ENCODE measurements at regions not wholly inside any gene's neighbourhood (a gene's known extent, or its start where the extent isn't known, plus 50 kb on each side); places are given as distances from the start of the nearest gene placed in this dataset.
"Not testable (repeated sequence)": the region's sequence is repeated elsewhere in the genome, so short reads cannot be mapped to it uniquely, and the experiment has no call there.

- no peak for DNase-seq
Observed at GRCh38 chr12:89151536-89151935, 200.8 kb downstream of the DUSP6 start.

DNA sequence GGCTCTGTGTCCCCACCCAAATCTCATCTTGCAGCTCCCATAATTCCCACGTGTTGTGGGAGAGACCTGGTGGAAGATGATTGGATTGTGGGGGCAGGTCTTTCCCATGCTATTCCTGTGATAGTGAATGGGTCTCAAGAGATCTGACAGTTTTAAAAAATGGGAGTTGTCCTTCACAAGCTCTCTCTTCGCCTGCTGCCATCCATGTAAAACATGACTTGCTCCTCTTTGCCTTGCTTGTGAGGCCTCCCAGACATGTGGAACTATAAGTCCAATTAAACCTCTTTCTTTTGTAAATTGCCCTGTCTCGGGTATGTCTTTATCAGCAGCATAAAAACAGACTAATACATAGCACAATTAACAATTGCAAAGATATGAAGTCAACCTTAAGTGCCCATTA is 201.5 kb downstream of the DUSP6 start:
- DNase-seq = not testable (repeated sequence)

DNA sequence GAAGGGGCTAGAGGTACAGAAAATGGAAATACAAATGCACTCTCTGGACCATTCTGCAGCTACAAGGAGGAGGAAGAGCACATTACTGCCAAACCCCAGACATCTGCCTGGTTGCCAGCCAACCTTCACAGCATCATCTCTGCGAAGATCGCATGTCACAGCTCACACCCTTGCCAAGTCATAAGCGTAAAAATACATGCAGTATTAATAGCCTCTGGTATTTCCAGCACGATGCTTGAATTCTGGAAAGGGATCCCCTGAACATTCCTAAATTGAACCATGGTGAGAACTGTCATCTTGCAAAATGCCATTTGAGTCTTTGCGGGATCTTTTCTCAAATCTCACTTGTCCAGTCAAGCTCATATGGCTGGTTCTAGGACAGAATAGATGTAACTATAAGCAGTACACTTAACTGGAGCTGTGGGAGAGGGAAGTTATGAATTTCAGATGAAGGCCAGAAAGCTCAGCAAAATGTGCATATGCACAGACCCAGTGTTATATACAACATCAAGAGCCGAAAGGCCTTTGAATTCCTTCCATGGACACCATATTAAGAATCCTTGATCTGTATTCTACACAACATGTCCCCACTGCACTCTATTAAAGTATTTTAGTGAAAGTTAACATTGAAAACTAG is 211.6 kb downstream of the DUSP6 start:
- DNase-seq = no peak

DNA sequence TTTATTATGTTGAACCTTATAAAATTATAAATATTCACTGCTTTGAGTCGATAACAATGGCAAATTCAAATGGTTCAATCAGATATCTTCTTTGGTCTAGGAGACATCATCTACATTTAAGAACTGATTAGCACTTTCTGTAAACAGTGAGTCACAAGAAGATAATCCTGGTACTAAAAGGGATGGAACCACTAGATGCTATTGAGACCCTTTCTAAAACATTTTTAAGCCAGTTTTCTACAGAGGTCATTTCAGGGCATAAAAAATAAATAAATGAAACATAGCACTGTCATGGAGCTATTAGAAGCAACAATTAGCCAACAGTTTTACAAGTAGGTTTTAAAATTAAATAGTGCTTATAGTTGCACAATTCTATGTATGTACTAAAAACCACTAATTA is 212.2 kb downstream of the DUSP6 start:
- DNase-seq = no peak

- DNase-seq = no peak
Observed at GRCh38 chr12:89139390-89139789, 212.9 kb downstream of the DUSP6 start.

- no peak for DNase-seq
Observed at GRCh38 chr12:89138048-89138852, 214.1 kb downstream of the DUSP6 start.

DNA sequence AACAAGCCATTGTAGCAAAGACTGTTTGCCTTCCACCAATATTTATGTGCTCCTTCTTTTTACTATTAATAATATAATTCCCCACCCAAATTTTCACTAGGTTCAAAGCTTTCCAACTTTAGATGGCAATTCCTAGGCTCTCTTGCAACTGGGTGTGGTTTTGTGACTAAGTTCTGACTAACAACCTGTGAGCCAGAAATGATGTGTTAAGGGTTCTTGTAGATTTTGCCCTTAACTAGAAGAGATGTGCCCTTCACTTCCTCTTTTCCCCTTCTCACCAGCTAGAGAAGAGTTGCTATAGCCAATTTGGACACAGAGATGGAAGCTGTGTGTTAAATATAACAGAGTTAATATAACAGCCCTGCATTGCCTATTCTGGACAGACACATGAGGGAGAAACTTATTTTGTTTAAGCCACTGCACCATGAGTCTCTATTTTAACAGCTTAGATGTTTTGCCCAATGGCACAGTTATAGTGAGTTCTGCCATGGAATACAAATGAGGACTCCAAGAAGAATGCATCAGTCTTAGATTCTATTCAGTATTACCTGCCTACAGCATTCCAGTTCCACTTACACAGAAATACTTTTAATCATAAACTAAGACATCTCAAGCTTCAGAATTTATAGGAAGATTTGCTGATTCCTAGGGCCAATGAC is 216.2 kb downstream of the DUSP6 start:
- no peak for DNase-seq

DNA sequence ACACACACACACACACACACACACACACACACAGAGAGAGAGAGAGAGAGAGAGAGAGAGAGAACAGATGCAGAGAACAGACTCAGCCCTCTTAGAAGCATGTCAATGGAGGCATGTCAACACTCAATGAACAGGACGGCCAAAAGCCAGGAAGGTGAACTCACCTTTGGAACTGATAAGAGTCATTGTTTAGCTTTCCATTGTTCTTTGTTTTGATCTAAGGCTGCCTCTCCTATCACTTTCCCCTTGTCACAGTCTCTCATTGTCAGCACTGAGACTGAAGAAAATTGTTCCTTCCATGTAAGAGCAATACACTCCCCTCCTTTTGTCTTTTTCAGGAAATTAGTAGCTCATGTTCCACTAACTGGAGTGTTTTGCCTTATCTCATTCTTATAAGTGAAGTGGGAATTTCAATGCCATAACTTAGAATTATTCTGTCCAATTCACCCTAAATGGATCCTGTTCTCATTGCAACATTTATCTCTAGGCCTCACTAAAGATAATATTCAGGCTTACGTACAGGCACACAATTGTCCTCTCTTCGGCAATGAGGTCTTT is 218.0 kb downstream of the DUSP6 start:
- DNase-seq = no peak

DNA sequence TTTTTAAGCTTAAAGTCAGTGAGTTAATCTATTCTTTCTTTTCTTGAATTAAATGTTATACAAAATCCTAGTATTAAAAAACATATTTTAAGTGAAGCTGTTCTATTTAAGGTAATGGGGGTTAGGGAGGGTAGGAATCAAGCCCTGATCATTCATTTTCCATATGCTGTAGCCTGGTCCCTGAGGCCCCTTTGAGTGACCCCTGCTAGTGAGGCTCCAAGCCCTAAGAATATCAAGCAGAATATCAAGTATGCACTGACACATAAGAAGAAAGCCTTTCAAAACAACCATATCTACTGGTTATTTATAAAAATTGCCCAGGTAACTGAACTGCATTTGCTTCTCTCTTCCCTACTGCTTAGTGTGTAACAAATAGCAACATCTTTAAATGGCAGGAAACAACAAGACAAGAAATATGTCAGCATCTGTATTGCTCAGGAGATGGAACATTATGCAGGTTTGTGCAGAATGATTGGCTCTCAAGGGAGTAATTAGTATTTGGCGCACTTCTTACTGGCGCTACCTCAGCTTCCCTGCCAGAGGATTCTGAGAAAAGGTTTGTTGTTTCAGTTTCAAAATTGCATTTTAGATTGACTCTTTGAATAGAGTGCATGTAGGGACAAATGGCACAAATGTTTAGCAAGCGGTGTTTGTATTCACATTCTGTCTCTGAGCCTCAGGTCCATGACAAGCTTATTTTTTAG is 223.0 kb downstream of the DUSP6 start:
- no peak for DNase-seq

DNA sequence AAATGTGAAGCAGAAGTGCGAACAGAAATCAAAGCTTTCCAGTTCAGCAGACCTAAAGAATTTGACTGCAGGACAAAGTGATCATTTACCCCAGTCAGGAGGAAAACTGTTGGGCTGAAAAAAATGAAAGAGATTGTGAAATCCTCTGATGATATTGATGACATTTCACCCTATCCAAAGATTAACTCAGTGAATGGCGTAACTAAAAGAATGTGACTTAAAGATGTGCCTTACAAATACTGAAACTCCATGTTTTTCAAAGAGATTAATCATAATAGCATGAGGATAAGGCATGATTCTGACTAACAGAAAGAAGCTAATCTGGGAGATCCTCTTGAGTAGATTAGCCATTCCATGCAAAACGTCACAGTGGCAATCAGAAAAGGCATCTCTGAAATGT is 225.6 kb downstream of the DUSP6 start:
- DNase-seq = no peak

- no peak for DNase-seq
Observed at GRCh38 chr12:89122852-89123251, 229.4 kb downstream of the DUSP6 start.

DNA sequence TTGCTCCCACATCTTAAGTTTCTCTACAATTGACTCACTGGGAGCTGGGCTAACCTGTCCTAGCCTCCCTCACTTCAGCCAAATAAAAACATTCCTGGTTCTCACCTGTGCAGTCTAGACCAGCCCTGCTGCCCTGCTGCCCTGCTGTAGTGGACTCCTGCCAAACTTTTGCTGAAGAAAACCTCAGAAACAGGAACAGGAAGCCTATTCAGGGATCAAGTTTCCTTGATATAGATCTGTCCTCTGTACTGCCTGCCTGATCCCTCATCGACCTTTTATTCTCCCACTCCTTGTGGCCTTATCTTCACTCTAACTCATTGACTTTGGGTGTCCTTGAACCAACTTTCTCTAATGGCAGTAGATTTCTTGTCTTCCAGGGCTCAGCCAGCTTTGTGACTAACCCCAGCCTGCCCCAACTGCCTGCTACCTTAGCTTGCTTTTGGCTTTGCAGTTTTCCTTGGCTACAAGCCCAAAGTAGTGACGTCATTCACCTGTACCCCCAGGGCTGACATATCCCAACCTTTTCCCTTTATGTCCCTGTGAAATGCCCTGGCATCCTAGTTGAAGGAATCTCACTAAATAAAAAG is 234.8 kb downstream of the DUSP6 start:
- DNase-seq = no peak

GRCh38 chr12:89111964-89112363 is 240.3 kb downstream of the DUSP6 start:
- DNase-seq = no peak

DNA sequence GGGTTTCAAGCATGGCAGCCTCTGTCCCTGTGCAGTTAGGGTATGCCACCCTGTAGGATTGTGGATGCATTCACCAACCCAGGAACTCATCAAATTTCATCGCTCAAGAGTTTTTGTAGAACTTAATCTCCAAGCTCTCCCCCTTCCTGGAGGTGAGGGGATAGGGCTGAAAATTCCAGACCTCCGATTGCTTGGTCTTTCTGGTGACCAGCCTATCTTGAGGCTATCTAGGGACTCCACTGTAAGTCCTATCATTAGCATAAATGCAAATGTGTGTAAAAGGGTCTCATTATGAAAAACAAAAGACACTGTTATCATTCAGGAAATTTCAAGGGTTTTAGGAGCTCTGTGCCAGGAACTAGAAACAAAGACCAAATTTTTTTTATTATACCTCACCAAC is 244.0 kb downstream of the DUSP6 start:
- DNase-seq = no peak

GRCh38 chr12:89106950-89107349 is 245.4 kb downstream of the DUSP6 start:
- no peak for DNase-seq

DNA sequence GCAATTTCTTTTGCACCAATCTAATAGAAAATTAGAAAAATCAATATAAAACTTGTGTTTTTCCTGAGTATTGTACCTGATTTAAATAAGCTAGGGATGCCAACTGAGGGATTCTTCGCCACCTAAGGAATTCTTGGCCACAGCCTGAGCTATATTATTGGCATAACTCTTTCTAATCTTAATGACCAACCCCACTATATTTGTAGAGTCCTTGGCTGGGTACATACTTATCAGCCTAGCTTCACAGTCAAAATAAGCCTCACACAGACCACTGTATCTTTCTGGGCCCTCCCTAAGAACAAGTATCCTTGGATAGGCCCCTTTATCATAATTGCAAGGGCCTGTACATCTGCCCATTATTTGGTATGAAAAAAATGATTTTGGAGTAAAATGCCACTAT is 247.1 kb downstream of the DUSP6 start:
- DNase-seq = no peak

GRCh38 chr12:89103831-89104230 is 248.5 kb downstream of the DUSP6 start:
- no peak for DNase-seq

GRCh38 chr12:89101440-89101839 is 250.9 kb downstream of the DUSP6 start:
- DNase-seq = no peak

- DNase-seq = no peak
Observed at GRCh38 chr12:89098441-89099112, 253.7 kb downstream of the DUSP6 start.

DNA sequence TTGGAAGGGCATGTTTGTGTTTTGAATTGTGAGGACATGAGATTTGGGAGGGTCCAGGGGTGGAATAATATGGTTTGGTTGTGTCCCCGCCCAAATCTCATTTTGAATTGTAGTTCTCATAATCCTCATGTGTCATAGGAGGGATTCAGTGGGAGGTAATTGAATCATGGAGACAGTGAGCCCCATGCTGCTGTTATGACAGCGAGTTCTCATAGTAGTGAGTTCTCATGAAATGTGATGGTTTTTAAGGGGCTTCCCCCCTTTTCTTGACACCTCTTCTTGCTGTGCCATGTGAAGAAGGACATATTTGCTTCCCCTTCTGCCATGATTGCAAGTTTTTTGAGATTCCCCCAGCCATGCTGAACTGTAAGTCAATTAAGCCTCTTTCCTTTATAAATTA is 260.0 kb downstream of the DUSP6 start:
- no peak for DNase-seq

DNA sequence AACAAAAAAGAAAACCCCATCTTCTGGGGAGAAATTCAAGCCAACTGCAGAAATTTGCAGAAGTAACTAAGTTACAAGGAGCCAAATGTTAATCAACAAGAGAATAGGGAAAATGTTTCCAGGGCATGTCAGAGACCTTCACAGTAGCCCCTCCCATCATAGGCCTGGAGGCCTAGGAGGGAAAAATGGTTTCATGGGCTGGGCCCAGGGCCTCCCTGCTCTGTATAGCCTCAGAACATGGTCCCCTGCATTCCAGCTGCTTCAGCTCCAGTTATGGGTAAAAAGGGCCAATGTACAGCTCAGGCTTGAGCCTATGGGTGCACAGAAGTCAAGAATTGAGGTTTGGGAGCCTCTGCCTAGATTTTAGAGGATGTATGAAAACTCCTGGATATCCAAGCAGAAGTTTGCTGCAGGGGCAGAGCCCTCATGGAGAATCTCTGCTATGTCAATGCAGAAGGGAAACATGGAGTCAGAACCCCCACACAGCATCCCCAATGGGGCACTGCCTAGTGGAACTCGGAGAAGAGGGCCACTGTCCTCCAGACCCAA is 260.9 kb downstream of the DUSP6 start:
- no peak for DNase-seq

DNA sequence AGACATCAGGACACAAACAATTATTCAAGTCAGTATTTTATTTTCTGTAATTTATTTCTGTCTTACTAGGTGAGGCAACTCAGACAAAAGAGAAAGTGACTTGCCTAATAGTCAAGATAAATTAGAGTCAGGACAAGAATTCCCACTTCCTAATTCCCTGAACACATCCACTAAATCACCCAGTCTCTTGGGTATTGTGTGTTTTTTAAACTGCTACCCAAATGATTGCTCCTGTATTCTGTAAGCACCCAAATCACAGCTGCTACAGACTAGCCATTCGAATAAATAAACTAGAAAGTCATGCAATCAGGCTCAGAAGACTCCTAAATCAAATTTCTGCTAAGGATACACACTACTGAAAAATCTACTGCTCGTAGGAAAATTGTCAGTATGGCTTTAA is 263.0 kb downstream of the DUSP6 start:
- DNase-seq = no peak

All from GDM1 (cell line).